GM19035 (cell line): ENCODE measurements at regions not wholly inside any gene's neighbourhood (a gene's known extent, or its start where the extent isn't known, plus 50 kb on each side); places are given as distances from the start of the nearest gene placed in this dataset.

Source experiments
- ATAC-seq: cut with Tn5 transposase; IDR thresholded peaks from one replicate; pipeline ENCODE4 v1.9.1; 2021; ENCODE audit not compliant: unreplicated experiment

DNA sequence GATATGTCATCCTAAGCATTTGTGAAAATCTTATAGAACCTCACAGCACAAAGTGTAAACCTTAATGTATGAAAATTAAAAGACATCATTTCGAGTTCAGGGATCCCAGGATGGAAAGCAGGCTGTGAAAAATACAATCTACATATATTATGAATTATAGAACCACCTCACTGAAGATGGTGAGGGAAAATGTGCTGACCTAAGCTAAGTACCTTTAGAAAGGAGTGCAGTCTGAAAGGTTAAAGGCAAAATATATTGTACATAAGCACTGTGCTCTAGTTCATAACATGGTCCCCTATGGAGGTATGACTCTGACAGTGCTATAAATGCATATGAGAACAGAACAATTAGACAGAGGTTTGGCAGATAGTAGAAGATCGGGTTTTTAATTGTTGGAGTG lies 368.6 kb downstream of the TMA16 start:
- ATAC-seq: no peak

DNA sequence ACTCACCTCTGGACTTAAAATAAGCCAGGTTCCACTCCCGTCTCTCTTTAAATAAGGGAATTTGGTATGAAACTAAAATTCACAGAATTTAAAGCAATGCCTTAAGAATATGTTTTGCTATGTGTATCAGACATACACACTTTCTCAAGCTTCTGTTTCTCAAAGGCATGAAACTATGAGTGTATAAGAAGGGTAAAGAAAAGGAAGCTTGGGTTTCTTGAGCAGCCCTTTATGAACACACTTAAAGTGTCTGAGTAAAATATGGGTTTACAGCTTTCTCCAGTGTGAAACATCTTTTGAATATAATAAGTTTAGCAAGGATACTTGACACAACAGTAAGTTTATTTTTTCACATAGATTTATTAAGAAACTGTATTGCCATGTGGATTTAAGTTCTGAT lies 370.5 kb downstream of the TMA16 start:
- no peak for ATAC-seq

DNA sequence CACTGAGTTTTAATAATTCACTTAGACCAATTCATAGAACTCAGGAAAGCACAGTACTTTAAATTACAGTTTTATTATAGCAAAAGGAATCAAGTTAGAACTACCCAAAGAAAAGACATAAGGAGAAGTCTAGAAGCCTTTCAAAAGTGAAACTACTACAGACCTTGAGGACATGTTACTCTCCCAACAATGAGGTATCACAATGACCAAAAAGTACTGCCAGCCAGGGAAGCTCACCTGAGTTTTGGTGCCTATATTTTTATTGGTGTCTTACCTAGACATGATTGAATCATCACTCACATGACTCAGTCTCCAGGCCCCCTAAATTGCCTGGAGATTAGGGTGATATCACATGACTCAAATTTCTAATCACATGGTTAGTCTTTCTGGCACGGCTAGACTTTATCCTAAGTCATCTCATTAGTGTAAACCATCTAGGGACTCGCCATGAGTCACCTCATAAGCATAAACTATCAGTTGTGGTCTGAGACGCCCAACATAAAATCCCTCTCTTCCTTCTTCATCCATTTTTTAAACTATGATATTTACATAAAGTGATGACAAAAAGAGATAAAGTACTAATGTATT lies 372.3 kb downstream of the TMA16 start:
- ATAC-seq: peak; percentile 58

DNA sequence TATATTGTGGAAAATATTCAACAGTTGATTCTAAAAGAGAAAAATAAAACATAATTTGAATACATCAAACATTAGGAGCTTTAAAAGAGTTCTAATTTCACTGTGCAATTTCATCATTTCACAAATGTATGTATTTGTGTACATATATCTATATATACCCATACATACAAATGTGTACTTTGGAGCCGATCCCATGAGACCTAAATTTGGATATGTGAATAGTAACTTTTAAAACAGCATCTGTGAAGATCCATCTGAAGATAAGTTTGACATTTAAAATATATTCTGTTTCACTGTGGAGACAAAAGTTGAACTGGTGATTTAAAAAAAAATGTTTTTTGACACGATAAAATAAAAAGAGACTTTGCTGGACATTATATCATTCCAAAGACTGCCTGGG lies 374.0 kb downstream of the TMA16 start:
- ATAC-seq: no peak

DNA sequence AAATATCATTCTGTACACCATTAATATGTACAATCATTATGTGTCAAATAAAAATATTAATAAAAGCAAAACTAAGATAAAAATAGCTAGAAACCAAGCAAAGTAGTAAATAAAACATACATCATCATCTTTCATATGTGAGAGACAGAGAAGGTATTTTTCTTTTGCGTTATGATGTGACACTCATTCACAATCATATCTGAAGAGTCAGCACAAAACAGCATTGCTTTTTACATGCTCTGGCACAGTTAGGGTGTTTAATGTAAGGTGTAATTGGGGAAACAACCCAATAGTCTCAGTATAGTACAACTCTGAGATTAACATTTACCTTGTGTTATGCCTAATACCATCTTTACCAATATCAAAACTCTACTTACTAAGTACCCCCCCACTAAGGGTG lies 376.6 kb downstream of the TMA16 start:
- no peak for ATAC-seq

DNA sequence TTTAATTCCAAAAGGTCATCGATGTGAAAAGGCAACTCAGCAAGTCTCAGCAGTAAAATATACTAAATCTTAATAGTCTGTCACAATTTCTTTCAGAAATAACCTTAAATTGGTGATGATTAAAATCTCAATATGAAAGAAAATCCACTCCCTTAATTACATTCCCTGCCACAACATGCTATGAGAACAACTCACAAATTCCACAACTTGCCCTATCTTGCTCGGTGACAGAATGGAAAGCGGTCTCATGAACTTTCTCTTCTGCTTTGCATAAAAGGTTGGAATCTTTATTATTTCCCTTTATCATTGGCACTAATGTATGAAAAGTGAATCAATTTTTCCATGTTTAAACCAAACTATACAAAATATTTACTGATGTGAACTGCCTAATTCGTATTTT lies 380.8 kb downstream of the TMA16 start:
- ATAC-seq: no peak

DNA sequence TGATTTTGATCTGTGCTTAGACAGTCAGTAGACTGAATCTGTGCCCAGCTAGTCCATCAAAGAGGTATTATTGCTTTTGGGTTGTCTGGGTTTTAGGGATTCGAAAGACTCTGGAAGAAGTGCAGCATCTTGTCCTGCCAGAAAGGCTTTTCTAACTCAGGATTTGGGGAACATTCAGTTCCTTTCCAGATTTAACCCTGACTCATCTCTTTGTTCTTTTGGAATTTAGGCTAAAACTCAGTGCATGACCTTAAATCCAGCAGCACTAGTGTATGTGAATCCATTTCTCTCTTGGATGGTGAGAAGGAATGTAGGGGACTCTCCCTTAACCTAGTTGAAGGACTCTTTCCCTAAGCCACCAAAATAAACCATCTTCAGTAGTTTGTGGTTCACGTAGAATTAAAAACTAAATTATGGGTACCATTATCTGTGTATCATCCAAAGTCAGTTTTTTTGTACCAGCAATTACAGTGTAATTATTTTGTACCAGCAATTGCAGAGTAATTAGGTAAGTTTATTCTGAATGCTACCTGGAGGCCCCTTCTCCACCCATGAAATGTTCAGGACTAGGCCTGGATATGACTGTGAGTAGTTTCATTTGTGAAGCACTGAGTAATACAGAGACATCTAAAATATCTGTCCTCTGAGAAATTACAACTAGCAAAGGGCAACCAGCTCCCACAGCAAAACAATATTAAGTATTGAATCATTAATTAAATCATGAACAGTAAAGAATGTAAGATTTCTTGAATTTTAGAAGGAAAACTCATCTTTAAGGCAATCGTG lies 384.0 kb downstream of the TMA16 start:
- no peak for ATAC-seq

DNA sequence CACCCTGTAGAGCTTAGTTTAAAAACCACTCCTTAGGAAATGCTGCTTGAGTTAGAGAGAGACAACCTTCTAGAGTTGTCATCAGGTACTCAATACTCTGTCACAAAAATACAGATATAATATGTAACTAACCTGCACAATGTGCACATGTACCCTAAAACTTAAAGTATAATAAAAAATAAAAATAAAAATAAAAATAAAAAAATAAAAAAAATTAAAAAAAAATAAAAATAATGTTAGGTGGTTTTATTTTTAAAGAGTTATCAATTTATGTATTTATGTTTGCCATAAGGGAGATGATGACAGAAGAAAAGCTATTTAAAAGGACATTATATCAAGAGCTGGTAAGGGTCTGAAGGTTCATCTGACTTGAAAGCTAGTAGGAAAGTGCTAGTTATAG lies 397.9 kb downstream of the TMA16 start:
- ATAC-seq: no peak

DNA sequence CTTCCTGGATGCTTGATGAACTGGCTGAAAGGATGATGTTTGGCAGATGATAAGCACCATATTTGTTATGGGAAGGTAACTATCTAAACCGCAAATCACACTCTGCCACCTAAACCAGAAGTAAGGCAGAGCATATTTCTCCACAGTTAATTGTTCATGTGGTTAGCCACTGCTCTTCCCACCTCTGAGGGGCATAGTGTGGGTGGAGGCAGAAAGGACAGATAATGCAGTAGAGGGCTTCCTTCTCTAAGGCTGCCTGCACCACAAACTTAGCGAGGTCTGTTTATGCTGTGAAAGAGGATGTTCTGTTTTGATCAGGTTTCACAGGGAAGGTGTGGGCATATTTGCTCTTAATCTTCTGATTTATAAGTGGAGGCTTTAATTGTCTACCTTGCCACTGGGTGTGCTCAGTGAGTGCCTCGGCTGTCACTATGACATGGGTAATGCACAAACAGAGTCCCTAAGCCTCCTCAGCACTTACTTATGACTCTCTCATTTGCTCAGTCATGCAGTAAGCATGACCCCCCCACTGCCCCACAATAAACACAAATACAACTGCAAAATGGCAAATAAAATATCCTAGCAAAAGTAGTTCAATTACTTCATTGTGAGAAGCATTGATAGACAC lies 401.0 kb downstream of the TMA16 start:
- ATAC-seq: no peak

DNA sequence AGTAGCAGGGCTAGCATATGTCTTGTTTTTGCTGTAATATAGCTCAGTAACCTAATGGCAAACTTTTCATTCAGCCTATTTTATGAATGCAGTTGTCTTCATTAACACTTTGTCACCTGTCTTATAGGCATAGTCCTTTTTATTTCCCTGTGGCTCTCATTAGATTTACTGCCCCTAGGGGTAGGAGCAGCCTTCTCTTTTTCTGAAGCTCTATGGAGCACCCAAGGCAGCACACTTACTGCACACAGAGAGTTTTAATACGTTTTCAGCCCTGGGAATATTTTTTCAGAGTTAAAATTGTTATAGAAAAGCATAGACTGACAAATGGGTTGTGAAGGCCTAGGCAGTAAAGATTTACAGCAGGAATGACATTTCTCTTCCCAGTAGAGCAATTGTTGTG lies 406.8 kb downstream of the TMA16 start:
- no peak for ATAC-seq

DNA sequence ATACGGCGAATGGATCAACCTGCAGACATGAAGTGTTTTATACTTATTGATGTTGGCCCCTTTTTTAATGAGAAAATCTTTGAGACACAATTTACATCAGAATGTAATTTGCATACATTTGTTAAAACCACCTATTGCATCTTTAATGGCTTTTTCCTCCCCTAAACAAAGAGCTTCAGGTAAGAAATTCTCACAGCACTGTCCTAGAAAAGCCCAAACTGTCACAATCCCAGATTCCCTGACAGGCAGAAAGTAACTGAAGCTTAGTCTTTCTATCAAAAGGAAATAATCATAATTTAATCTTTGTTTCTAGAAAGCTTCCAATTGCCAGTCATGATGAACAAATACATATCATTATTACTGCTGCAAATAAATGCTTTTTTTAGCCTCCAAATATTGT lies 407.9 kb downstream of the TMA16 start:
- ATAC-seq: no peak

DNA sequence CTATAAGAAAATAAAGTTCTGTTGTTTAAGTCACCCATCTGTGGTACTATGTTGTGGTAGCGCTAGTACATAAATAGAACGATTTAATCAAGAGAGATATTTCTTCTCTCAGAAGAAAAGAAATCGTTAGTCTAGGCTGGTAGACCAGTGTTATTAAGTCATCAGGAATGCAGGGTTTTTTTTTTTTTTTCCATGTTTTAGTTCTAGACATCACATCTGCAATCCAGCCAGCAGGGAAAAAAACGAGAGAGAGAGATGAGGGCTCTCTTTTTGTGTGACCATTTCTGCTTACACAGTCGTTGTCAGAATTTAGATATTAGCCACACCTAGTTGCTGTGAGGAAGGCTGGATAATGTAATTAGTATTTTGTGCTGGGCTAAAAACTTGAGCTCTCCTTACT lies 417.4 kb downstream of the TMA16 start:
- ATAC-seq: no peak

DNA sequence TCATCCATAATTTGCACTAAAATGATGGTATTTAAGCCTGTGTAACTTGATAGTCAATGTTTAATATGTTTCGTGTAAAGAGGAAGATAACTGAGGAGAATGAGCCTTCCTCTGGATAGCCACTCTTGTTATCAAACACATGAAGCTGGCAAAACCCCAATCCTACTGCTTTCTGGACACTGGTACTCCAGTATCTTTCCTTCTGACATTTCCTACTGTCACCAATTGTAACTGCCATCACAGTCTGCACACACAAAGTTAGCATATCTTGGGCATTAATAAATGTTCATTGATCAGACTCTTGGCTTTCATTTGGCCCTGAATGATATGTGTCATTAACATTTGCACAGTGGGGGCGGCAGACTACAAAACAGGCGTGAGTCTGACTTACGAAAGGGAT lies 419.1 kb downstream of the TMA16 start:
- ATAC-seq: no peak

DNA sequence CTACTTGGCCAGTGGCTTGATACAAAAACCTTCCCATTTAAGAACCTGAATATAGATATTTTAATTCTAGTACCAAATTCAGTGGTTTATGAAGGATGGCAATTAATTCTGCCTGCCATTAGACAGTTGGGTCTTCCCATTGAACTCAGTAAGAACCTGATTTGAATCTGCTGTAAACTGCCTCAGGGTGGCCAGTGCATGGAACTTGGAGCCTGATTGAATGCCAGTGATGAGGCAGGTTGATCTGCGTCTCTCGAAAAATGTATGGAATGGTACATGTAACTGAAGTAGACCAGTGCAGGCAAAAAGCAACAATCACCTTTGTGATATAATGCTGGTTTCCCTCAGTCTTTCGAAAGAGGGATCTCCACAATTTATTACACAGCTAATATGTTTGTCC lies 421.4 kb downstream of the TMA16 start:
- no peak for ATAC-seq

DNA sequence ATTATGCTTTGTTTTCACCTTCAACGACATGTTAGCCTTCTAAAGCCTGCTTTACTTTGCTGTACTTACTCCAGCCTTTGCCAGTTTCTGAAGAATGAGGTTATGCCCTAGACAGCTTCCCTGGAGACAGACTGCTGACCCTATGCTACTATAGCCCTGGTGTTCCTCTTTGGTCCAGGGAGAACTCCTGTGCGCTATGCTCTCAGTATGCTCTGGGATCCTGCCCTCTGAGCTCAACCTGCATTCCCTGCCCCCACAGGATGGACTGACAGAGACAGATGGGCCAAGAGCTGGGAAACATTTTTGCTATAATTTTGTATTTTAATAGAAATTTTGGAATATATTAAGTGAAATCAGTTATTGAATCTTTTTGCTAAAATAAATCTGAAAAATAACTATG lies 425.9 kb downstream of the TMA16 start:
- ATAC-seq: no peak

DNA sequence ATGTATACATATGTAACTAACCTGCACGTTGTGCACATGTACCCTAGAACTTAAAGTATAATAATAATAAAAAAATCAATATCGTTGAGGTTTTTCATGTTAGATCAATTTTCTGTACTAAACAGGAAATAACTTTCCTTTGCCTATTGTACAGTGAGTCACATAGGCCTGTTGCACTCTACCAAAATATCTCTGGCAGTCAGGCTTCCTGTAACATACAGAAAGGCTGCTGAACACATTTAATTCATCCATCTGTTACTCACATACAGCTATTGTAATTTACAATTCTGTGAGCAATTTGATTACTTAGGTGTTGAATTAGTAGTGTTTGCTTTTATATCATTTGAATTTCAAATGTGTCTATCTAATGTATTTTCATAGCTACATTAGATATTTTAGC lies 427.8 kb downstream of the TMA16 start:
- no peak for ATAC-seq

DNA sequence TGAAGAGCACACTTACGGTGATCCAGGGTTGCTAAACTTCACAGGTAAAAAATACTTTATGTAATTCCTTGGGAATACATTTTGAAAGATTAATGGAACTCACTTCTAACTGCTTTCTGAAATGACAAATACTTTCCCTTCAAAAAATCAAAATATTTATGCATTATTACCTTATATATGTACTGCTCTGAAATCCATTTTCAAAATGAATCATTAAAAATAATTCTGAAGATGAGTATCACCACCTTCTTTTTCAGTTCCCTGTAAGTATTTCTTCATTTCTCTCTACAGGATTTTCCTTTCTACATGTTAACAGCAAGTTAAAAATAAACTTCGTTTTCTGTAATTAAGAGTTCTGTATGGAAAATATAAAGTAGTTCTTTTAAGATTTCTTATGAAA lies 428.6 kb downstream of the TMA16 start:
- no peak for ATAC-seq

DNA sequence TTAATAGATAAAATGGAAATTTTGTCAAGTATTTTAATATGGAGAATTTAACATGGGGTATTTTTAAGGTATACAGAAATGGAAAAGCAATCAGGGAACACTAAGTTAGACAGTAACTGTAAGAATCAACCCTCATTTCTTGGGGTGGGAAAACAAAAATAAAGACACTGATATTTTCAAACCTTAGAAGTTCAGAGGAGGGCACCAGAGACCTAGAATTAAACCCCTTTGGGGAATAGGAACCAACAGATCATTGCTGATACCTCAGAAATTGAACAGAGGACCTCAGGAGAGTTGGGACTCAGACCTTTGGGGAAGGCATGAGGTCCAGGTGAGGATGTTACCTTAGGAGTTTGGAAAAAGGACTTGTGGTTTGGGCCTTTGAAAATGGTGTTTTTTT lies 435.6 kb downstream of the TMA16 start:
- ATAC-seq: no peak

DNA sequence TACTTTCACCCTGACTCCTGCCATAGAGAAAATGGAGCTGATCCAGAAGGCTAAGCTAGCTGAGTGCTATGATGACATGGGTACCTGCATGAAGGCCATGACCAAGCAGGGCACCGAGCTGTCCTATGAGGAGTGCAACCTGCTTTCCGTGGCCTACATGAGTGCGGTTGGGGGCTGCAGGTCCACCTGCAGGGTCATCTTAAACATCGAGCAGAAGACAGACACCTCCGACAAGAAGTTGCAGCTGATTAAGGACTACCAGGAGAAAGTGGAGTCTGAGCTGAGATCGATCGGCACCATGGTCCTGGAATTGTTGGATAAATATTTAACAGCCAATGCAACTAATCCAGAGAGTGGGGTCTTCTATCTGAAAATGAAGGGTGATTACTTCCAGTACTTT lies 438.0 kb downstream of the TMA16 start:
- ATAC-seq: no peak

DNA sequence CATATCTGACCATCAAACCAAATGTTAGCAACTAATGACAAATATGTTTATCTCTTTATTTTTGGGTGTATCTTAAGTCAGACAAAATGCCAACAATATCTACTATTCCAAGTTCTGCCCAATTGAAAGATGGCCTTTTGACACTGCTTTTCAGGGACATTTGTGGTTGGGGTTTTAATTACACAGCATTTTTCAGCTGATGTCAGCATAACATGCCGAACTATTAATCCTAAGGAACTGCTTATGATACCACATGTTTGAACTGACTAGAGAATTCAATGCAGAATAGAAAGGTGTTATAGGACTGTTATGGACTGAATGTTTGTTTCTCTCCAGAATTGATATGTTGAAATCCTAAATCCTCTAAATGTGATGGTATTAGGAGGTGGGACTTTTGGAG lies 445.1 kb downstream of the TMA16 start:
- ATAC-seq: no peak

DNA sequence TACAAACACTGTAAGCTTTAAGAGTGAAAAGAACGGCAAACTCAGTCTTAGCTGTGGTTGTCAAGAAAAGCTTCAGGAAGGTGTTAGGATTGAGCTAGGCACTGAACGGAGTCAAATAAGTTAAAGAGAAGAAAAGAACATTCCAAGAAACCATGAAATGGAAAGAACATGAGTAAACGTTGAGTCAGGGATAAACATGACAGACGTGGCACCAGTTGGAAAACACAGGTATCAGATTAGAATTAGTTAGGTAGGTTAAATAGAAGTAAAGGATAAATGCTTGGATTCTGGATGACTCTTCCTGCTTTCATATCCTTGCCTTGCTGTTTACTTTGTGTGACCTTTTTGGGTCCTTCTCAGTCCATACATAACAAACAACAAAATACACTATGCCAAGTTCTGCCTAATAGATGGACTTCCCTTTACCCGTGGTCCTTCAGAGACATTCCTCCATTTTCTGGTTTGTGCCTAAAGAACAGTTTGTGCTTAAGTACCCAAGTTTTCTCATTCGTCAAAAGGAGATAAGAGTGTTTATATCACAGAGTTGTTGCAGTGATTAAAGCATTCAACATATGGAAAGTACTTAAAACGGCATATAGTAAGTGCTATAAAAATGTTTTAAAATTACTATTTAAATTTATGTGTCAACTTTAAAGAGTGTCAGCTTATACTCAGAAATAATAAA lies 446.9 kb downstream of the TMA16 start:
- no peak for ATAC-seq

DNA sequence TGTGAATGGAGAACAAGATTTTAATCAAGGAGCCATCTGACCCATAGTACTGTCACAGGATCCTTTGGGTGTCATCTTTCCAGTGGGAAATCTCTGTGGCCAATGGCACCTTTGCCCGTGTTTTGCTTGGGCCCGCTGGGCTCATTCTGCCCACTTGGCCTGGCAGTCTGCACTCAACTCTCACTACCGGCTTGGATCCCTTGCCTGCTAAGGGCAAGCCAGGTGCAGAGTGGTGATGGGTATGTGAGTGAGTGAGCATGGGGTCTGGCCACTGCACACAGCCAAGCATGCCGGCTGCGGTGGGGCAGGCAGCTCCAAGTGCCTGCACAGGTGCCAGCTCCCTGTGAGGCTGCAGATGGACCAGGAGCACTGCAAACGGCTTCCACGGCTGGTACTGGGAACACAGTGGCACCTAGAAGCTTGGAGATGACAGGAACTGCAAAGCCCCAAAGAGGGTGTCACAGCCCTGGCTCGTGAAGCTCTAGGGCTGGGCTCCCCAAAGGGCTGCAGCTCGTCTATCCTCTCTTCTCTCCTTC lies 454.5 kb downstream of the TMA16 start:
- ATAC-seq: no peak
